ENCODE measurements at regions not wholly inside any gene's neighbourhood (a gene's known extent, or its start where the extent isn't known, plus 50 kb on each side); places are given as distances from the start of the nearest gene placed in this dataset.

DNA sequence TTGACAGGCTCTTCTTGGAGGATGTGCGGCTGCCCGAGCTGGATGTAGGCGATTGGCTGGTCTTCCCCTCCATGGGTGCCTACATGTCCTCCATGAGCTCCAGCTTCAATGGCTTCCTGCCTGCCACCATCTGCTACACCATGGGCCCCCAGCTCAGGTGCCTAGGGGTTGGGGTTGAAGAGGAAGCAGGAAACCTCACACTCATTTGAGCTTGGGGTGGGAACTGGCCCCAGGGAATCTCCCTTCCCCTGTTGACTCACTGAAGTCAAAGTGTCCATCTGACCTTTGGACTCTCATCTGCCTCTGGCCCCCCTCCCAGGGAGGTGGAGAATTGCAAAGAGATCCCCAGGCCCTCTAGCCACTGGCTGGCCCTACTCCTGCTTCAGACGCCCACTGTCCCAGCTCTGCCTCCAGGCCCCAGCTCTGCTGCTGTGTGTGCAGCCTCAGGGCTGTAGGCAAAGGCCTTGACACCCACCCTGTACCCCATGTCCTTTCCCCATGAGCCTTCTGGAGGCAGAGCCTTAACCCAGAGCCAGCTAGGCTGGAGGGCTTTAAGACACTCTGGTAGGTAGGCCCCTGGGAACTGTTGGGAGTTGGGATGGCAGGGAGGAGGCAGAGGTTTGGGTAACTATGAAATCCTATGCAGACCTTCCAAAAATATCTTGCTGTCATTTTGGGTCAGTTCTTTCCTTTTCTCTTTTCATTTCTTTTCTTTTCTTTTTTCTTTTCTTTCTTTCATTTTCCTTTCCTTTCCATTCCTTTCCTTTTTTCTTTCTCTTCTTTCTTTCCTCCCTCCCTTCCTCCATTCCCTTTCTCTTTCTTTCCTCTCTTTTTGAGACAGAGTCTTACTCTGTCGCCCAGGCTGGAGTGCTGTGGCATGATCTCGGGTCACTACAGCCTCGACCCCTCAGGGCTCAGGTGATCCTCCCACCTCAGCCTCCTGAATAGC is 66.9 kb upstream of the TINAGL1 start (continued):
- TF ChIP-seq, protein P1, sequence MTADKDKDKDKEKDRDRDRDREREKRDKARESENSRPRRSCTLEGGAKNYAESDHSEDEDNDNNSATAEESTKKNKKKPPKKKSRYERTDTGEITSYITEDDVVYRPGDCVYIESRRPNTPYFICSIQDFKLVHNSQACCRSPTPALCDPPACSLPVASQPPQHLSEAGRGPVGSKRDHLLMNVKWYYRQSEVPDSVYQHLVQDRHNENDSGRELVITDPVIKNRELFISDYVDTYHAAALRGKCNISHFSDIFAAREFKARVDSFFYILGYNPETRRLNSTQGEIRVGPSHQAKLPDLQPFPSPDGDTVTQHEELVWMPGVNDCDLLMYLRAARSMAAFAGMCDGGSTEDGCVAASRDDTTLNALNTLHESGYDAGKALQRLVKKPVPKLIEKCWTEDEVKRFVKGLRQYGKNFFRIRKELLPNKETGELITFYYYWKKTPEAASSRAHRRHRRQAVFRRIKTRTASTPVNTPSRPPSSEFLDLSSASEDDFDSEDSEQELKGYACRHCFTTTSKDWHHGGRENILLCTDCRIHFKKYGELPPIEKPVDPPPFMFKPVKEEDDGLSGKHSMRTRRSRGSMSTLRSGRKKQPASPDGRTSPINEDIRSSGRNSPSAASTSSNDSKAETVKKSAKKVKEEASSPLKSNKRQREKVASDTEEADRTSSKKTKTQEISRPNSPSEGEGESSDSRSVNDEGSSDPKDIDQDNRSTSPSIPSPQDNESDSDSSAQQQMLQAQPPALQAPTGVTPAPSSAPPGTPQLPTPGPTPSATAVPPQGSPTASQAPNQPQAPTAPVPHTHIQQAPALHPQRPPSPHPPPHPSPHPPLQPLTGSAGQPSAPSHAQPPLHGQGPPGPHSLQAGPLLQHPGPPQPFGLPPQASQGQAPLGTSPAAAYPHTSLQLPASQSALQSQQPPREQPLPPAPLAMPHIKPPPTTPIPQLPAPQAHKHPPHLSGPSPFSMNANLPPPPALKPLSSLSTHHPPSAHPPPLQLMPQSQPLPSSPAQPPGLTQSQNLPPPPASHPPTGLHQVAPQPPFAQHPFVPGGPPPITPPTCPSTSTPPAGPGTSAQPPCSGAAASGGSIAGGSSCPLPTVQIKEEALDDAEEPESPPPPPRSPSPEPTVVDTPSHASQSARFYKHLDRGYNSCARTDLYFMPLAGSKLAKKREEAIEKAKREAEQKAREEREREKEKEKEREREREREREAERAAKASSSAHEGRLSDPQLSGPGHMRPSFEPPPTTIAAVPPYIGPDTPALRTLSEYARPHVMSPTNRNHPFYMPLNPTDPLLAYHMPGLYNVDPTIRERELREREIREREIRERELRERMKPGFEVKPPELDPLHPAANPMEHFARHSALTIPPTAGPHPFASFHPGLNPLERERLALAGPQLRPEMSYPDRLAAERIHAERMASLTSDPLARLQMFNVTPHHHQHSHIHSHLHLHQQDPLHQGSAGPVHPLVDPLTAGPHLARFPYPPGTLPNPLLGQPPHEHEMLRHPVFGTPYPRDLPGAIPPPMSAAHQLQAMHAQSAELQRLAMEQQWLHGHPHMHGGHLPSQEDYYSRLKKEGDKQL (CRISPR knock-in tag; IDR thresholded peaks at IDR 0.05; ENCODE audit: low read depth): no peak; the same call in 1 of the 2 replicates
- TF ChIP-seq, protein P2, sequence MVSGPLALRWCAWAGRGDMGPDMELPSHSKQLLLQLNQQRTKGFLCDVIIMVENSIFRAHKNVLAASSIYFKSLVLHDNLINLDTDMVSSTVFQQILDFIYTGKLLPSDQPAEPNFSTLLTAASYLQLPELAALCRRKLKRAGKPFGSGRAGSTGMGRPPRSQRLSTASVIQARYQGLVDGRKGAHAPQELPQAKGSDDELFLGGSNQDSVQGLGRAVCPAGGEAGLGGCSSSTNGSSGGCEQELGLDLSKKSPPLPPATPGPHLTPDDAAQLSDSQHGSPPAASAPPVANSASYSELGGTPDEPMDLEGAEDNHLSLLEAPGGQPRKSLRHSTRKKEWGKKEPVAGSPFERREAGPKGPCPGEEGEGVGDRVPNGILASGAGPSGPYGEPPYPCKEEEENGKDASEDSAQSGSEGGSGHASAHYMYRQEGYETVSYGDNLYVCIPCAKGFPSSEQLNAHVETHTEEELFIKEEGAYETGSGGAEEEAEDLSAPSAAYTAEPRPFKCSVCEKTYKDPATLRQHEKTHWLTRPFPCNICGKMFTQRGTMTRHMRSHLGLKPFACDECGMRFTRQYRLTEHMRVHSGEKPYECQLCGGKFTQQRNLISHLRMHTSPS (CRISPR knock-in tag; IDR thresholded peaks at IDR 0.05; ENCODE audit: low read depth): peak; percentile 75; the same call in 1 of the 2 replicates
- TF ChIP-seq XRCC5 (optimal IDR thresholded peaks at IDR 0.05; ENCODE audit: low read length): peak; percentile 75
- no peak for TF ChIP-seq MAFG (CRISPR knock-in tag; IDR thresholded peaks at IDR 0.05)
- 0 out of 2 replicates have a peak, but pooled peaks have one; percentile 35 for TF ChIP-seq KDM3A (CRISPR knock-in tag; IDR thresholded peaks at IDR 0.05; ENCODE audit: low read depth)
- TF ChIP-seq KLF15 (CRISPR knock-in tag; IDR thresholded peaks at IDR 0.05; ENCODE audit: borderline replicate concordance): no peak
- no peak; the same call in 1 of the 2 replicates for TF ChIP-seq ZNF564 (CRISPR knock-in tag; IDR thresholded peaks at IDR 0.05)
- no peak for TF ChIP-seq SNAI1 (CRISPR knock-in tag; IDR thresholded peaks at IDR 0.05; ENCODE audit: borderline replicate concordance)
- TF ChIP-seq, protein P3, sequence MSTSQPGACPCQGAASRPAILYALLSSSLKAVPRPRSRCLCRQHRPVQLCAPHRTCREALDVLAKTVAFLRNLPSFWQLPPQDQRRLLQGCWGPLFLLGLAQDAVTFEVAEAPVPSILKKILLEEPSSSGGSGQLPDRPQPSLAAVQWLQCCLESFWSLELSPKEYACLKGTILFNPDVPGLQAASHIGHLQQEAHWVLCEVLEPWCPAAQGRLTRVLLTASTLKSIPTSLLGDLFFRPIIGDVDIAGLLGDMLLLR (CRISPR knock-in tag; IDR thresholded peaks at IDR 0.05): no peak
- TF ChIP-seq SALL1 (CRISPR knock-in tag; IDR thresholded peaks at IDR 0.05): peak; percentile 97
- peak; percentile 94 for TF ChIP-seq RXRB (CRISPR knock-in tag; IDR thresholded peaks at IDR 0.05; ENCODE audit: borderline replicate concordance)
- TF ChIP-seq, protein P4, sequence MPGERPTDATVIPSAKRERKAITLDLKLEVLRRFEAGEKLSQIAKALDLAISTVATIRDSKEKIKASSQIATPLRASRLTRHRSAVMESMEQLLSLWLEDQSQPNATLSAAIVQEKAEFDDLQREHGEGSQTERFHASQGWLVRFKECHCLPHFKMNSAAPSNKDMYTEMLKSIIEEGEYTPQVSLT (CRISPR knock-in tag; IDR thresholded peaks at IDR 0.05; ENCODE audit: borderline replicate concordance, low read depth): no peak
- 0 out of 2 replicates have a peak, but pooled peaks have one; percentile 60 for TF ChIP-seq ZNF567 (CRISPR knock-in tag; IDR thresholded peaks at IDR 0.05; ENCODE audit: borderline replicate concordance)
- TF ChIP-seq SRSF4 (IDR thresholded peaks at IDR 0.05; ENCODE audit: low read depth, low read length, poor library complexity, severe bottlenecking): no peak
- TF ChIP-seq, protein P5, sequence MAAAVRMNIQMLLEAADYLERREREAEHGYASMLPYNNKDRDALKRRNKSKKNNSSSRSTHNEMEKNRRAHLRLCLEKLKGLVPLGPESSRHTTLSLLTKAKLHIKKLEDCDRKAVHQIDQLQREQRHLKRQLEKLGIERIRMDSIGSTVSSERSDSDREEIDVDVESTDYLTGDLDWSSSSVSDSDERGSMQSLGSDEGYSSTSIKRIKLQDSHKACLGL (CRISPR knock-in tag; IDR thresholded peaks at IDR 0.05): no peak
- no peak; the same call in 1 of the 2 replicates for TF ChIP-seq ZNF350 (CRISPR knock-in tag; IDR thresholded peaks at IDR 0.05; ENCODE audit: borderline replicate concordance, low read depth)
- TF ChIP-seq, protein P6, sequence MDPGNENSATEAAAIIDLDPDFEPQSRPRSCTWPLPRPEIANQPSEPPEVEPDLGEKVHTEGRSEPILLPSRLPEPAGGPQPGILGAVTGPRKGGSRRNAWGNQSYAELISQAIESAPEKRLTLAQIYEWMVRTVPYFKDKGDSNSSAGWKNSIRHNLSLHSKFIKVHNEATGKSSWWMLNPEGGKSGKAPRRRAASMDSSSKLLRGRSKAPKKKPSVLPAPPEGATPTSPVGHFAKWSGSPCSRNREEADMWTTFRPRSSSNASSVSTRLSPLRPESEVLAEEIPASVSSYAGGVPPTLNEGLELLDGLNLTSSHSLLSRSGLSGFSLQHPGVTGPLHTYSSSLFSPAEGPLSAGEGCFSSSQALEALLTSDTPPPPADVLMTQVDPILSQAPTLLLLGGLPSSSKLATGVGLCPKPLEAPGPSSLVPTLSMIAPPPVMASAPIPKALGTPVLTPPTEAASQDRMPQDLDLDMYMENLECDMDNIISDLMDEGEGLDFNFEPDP (CRISPR knock-in tag; conservative IDR thresholded peaks at IDR 0.05): no peak

Data from HepG2 (cell line).